HCT116 (cell line): ENCODE measurements at regions not wholly inside any gene's neighbourhood (a gene's known extent, or its start where the extent isn't known, plus 50 kb on each side); places are given as distances from the start of the nearest gene placed in this dataset.

Experiments used
- ATAC-seq: fragments of 200-7000 bp; cut with Tn5 transposase; 2 replicates; pipeline ENCODE4 v1.9.1; 2020; ENCODE audit warnings: mild to moderate bottlenecking, moderate library complexity
- BruUV-seq: library from RNA; stranded (reverse); fragments of 400-500 nt; replicated peaks from 2 replicates; lab custom pipeline; 2021; lab: Mats Ljungman, UMichigan
- CTCF ChIA-PET: fragments of 300-600 bp; sonication (Branson Sonifier 250); formaldehyde crosslinking; loops from one replicate; lab custom pipeline; 2021; ENCODE audit warnings: antibody characterized with exemption; lab: Charles Lee
- POLR2A ChIA-PET: fragments of 300-600, 350-600 bp; sonication (Branson Sonifier 250); formaldehyde crosslinking; loops from one replicate; lab custom pipeline; 2021; ENCODE audit warnings: antibody characterized with exemption; lab: Charles Lee
- RAD21 ChIA-PET, 2 experiments: fragments of 300-600 bp; sonication (Branson Sonifier 250); formaldehyde crosslinking; loops; one replicate each; lab custom pipeline; 2023; ENCODE audit warnings: low total read pairs in 2 of 2; ENCODE audit not compliant: uncharacterized antibody in 2 of 2, unreplicated experiment in 2 of 2, low non-redundant PET in 1 of 2; lab: Charles Lee
- DNase-seq: peaks from one replicate; pipeline ENCODE4 v3.0.0-alpha.2; 2010; ENCODE audit warnings: low read depth, low spot score
- H2AFZ ChIP-seq: fragments of 200-600 bp; shearing (Covaris generic), sonication (generic); 2 replicates; pipeline ENCODE4 v1.6.1; 2017; ENCODE audit warnings: low read depth, mixed run types, mixed read lengths, antibody characterized with exemption, low read length; ENCODE audit not compliant: poor library complexity, severe bottlenecking
- H3K27ac ChIP-seq: 2 replicates; pipeline ENCODE4 v1.5.1; 2012; ENCODE audit warnings: low read depth, low read length
- H3K27me3 ChIP-seq: fragments of 200-600 bp; sonication (generic); 2 replicates; pipeline ENCODE4 v1.6.1; 2016; ENCODE audit warnings: mixed run types, low read length, mixed read lengths; ENCODE audit not compliant: insufficient read depth
- H3K36me3 ChIP-seq, 2 experiments: fragments of 200-500 bp in 1 of 2; fragments of 200-600 bp in 1 of 2; sonication (Bioruptor generic) in 1 of 2; sonication (generic) in 1 of 2; 2 replicates each; pipeline versions ENCODE4 v1.5.1 to v1.6.1; 2014 to 2016; ENCODE audit warnings: low read length in 2 of 2, inconsistent platforms in 1 of 2, mixed read lengths in 1 of 2, mixed run types in 1 of 2; ENCODE audit not compliant: insufficient read depth in 2 of 2, control insufficient read depth in 1 of 2
- H3K4me1 ChIP-seq, 2 experiments: fragments of 200-600 bp in 1 of 2; sonication (generic) in 1 of 2; 2 replicates each; pipeline versions ENCODE4 v1.5.1 to v1.6.1; 2012 to 2017; ENCODE audit warnings: low read length in 2 of 2, inconsistent platforms in 1 of 2, mild to moderate bottlenecking in 1 of 2, mixed read lengths in 1 of 2, mixed run types in 1 of 2, moderate library complexity in 1 of 2; ENCODE audit not compliant: insufficient read depth in 2 of 2, control insufficient read depth in 1 of 2
- H3K4me2 ChIP-seq: fragments of 200-600 bp; sonication (generic); 2 replicates; pipeline ENCODE4 v1.6.1; 2017; ENCODE audit warnings: mixed run types, low read length, mixed read lengths
- H3K4me3 ChIP-seq, 2 experiments: fragments of 200-600 bp in 1 of 2; sonication (generic) in 1 of 2; replicated peaks in 1 of 2; 2 replicates each; pipeline ENCODE4 v1.5.1; 2011 to 2016; ENCODE audit warnings: low read length in 2 of 2, control low read depth in 1 of 2, low read depth in 1 of 2, mild to moderate bottlenecking in 1 of 2, mixed read lengths in 1 of 2, mixed run types in 1 of 2
- H3K79me2 ChIP-seq: fragments of 200-600 bp; sonication (generic); 2 replicates; pipeline ENCODE4 v1.6.1; 2017; ENCODE audit warnings: mild to moderate bottlenecking, mixed run types, low read length, moderate library complexity, mixed read lengths; ENCODE audit not compliant: insufficient read depth
- H3K9ac ChIP-seq: fragments of 200-600 bp; sonication (generic); 2 replicates; pipeline ENCODE4 v1.6.1; 2016; ENCODE audit warnings: low read length, mixed read lengths
- H3K9me2 ChIP-seq: fragments of 200-600 bp; sonication (generic), shearing (Covaris generic); 2 replicates; pipeline ENCODE4 v1.6.1; 2017; ENCODE audit warnings: mixed run types, mild to moderate bottlenecking, moderate library complexity; ENCODE audit not compliant: insufficient read depth
- H3K9me3 ChIP-seq, 2 experiments: fragments of 200-500 bp in 1 of 2; fragments of 200-600 bp in 1 of 2; sonication (Bioruptor generic) in 1 of 2; sonication (generic) in 1 of 2; 2 replicates each; pipeline ENCODE4 v1.6.1; 2014 to 2017; ENCODE audit warnings: low read length in 2 of 2, mixed read lengths in 2 of 2, inconsistent platforms in 1 of 2, low read depth in 1 of 2, mild to moderate bottlenecking in 1 of 2, mixed run types in 1 of 2, moderate library complexity in 1 of 2; ENCODE audit not compliant: control insufficient read depth in 1 of 2, insufficient read depth in 1 of 2
- H4K20me1 ChIP-seq: fragments of 200-600 bp; sonication (generic), shearing (Covaris generic); 2 replicates; pipeline ENCODE4 v1.6.1; 2017; ENCODE audit warnings: mixed run types, mild to moderate bottlenecking, moderate library complexity; ENCODE audit not compliant: insufficient read depth
- CBX3 ChIP-seq: IDR thresholded peaks from 2 replicates; pipeline ENCODE4 v1.6.1; 2012; ENCODE audit warnings: low read depth
- CEBPB ChIP-seq: IDR thresholded peaks from 2 replicates; pipeline ENCODE4 v1.6.1; 2012; ENCODE audit warnings: low read depth
- EGR1 ChIP-seq: IDR thresholded peaks from 2 replicates; pipeline ENCODE4 v1.6.1; 2012; ENCODE audit warnings: low read depth
- EZH2 ChIP-seq: fragments of 200-600 bp; sonication (generic); IDR thresholded peaks from 2 replicates; pipeline ENCODE4 v1.6.1; 2017; ENCODE audit warnings: antibody characterized with exemption, mixed run types
- EZH2phosphoT487 ChIP-seq: fragments of 200-600 bp; IDR thresholded peaks from 2 replicates; pipeline ENCODE4 v1.6.1; 2018; ENCODE audit warnings: antibody characterized with exemption, borderline replicate concordance
- FOSL1 ChIP-seq: IDR thresholded peaks from 2 replicates; pipeline ENCODE4 v1.6.1; 2012; ENCODE audit warnings: low read depth
- JUND ChIP-seq: IDR thresholded peaks from 2 replicates; pipeline ENCODE4 v1.6.1; 2012
- POLR2A ChIP-seq: IDR thresholded peaks from 2 replicates; pipeline ENCODE4 v1.7.0; 2011; ENCODE audit warnings: borderline replicate concordance; ENCODE audit not compliant: insufficient read depth, insufficient read length; ENCODE audit errors: extremely low read depth
- POLR2AphosphoS5 ChIP-seq: IDR thresholded peaks from 2 replicates; pipeline ENCODE4 v1.6.1; 2011; ENCODE audit warnings: mild to moderate bottlenecking, low read depth, low read length, moderate library complexity
- SIN3A ChIP-seq: IDR thresholded peaks from 2 replicates; pipeline ENCODE4 v1.6.1; 2012; ENCODE audit warnings: low read depth
- SP1 ChIP-seq: IDR thresholded peaks from 2 replicates; pipeline ENCODE4 v1.6.1; 2012; ENCODE audit warnings: low read depth
- SRF ChIP-seq: IDR thresholded peaks from 2 replicates; pipeline ENCODE4 v1.6.1; 2012; ENCODE audit warnings: low read depth
- TCF7L2 ChIP-seq: IDR thresholded peaks from 2 replicates; pipeline ENCODE4 v1.7.0; 2011; ENCODE audit warnings: borderline replicate concordance, inconsistent platforms; ENCODE audit not compliant: insufficient read depth, insufficient read length; ENCODE audit errors: extremely low read depth
- YY1 ChIP-seq: IDR thresholded peaks from 2 replicates; pipeline ENCODE4 v1.6.1; 2011; ENCODE audit warnings: low read length, low read depth, moderate library complexity, mild to moderate bottlenecking; ENCODE audit not compliant: insufficient replicate concordance; ENCODE audit errors: extremely low read depth
- ZNF274 ChIP-seq: fragments of 200-500 bp; sonication (Bioruptor generic); IDR thresholded peaks from 2 replicates; pipeline ENCODE4 v1.6.1; 2014; ENCODE audit warnings: mild to moderate bottlenecking, low read depth, low read length, inconsistent platforms
- intact Hi-C: fragments of 100-400 bp; cut with micrococcal nuclease; formaldehyde crosslinking; loops from 2 replicates; pipeline ENCODE4 v1.10.0; 2022
- TF ChIP-seq, protein P1 (sequence below): IDR thresholded peaks from 2 replicates; pipeline ENCODE4 v1.6.1; 2012
- TF ChIP-seq, protein P2 (sequence below), 3 experiments: fragments of 200-600 bp in 1 of 3; sonication (generic) in 1 of 3; IDR thresholded peaks in 2 of 3; conservative IDR thresholded peaks in 1 of 3; 2 replicates each; pipeline ENCODE4 v1.5.1; 2012 to 2017; ENCODE audit warnings: low read depth in 2 of 3, low read length in 2 of 3, antibody characterized with exemption in 1 of 3, borderline replicate concordance in 1 of 3, control low read depth in 1 of 3, mild to moderate bottlenecking in 1 of 3, mixed read lengths in 1 of 3, mixed run types in 1 of 3, moderate library complexity in 1 of 3; ENCODE audit not compliant: insufficient read depth in 1 of 3
- TF ChIP-seq, protein P3 (sequence below): IDR thresholded peaks from 2 replicates; pipeline ENCODE4 v1.6.1; 2011; ENCODE audit warnings: mild to moderate bottlenecking, low read length, moderate library complexity; ENCODE audit not compliant: insufficient replicate concordance; ENCODE audit errors: extremely low read depth

DNA sequence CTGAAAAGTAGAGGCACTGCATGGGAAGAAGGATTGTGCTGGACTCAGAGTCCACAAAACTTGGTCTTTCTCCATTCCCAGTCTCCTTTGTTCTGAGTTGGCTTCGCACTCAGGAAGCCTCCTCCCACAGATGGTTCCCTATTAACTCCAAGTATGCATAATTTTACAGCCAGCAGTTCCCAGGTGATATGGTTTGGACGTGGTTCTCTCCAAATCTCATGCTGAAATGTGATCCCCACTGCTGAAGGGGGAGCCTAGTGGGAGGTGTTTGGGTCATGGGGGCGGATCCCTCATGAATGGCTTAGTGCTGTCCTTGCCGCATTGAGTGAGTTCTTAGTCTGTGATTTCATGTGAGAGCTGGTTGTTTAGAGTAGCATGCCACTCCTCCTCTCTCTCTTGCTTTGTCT is 86.6 kb downstream of the FEM1C start (continued):
- TF ChIP-seq, protein P1, sequence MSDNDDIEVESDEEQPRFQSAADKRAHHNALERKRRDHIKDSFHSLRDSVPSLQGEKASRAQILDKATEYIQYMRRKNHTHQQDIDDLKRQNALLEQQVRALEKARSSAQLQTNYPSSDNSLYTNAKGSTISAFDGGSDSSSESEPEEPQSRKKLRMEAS: no peak
- TF ChIP-seq SP1: no peak

DNA sequence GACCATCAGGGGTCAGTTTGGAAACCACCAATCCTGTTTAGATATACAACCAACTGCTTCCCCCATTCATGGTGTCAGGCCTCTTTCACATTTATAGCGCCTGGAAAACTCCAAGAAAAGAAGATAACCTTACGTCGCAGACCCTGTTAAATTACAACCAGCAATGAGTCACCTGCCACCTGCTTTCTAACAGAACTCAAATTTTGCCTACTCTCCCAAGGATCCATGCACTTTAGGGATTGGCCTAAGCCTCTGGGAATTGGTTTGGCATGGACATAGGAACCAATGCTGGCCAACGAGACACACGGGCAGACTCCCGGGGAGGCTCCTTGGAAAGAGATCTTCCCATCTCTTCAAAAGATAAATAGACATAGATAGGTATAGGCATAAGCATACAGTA is 87.0 kb downstream of the FEM1C start:
- no peak overlapping the region for H2AFZ ChIP-seq
- ChIA-PET POLR2A (no interaction called here), RAD21 (no interaction called here), CTCF (no interaction called here)
- no peaks in the 10 kb centered on the region for H3K9me3 ChIP-seq
- H3K9ac ChIP-seq: no peak overlapping the region
- BruUV-seq: no TSS peak
- H3K27me3 ChIP-seq: no peaks in the 10 kb centered on the region
- DNase-seq (no peak), ATAC-seq (no peak)
- intact Hi-C loops: no loop called here
- TF ChIP-seq SIN3A (no peak), YY1 (no peak), POLR2A (no peak), JUND (no peak), POLR2AphosphoS5 (no peak), ZNF274 (no peak), TCF7L2 (no peak), FOSL1 (0 out of 2 replicates have a peak, but pooled peaks have one; percentile 2), CEBPB (no peak), SP1 (no peak), EGR1 (no peak), EZH2phosphoT487 (no peak), EZH2 (no peak), SRF (no peak), CBX3 (0 out of 2 replicates have a peak, but pooled peaks have one; percentile 9)
- TF ChIP-seq, protein P2, sequence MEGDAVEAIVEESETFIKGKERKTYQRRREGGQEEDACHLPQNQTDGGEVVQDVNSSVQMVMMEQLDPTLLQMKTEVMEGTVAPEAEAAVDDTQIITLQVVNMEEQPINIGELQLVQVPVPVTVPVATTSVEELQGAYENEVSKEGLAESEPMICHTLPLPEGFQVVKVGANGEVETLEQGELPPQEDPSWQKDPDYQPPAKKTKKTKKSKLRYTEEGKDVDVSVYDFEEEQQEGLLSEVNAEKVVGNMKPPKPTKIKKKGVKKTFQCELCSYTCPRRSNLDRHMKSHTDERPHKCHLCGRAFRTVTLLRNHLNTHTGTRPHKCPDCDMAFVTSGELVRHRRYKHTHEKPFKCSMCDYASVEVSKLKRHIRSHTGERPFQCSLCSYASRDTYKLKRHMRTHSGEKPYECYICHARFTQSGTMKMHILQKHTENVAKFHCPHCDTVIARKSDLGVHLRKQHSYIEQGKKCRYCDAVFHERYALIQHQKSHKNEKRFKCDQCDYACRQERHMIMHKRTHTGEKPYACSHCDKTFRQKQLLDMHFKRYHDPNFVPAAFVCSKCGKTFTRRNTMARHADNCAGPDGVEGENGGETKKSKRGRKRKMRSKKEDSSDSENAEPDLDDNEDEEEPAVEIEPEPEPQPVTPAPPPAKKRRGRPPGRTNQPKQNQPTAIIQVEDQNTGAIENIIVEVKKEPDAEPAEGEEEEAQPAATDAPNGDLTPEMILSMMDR (IDR thresholded peaks at IDR 0.05 in 2 of 3, conservative IDR thresholded peaks at IDR 0.05 in 1 of 3; ENCODE audit: borderline replicate concordance in 1 of 3, insufficient read depth in 1 of 3, low read depth in 2 of 3, low read length in 2 of 3): no peak
- TF ChIP-seq, protein P3, sequence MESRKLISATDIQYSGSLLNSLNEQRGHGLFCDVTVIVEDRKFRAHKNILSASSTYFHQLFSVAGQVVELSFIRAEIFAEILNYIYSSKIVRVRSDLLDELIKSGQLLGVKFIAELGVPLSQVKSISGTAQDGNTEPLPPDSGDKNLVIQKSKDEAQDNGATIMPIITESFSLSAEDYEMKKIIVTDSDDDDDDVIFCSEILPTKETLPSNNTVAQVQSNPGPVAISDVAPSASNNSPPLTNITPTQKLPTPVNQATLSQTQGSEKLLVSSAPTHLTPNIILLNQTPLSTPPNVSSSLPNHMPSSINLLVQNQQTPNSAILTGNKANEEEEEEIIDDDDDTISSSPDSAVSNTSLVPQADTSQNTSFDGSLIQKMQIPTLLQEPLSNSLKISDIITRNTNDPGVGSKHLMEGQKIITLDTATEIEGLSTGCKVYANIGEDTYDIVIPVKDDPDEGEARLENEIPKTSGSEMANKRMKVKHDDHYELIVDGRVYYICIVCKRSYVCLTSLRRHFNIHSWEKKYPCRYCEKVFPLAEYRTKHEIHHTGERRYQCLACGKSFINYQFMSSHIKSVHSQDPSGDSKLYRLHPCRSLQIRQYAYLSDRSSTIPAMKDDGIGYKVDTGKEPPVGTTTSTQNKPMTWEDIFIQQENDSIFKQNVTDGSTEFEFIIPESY: no peak
- peaks cover 22 to 76% of the 10 kb centered on the region in 2 experiments for H3K4me1 ChIP-seq
- H3K27ac ChIP-seq: no peak overlapping the region
- no peaks in the 10 kb centered on the region for H3K79me2 ChIP-seq
- H3K4me3 ChIP-seq: no peak overlapping the region
- H3K4me2 ChIP-seq: 0 out of 2 replicates have a peak overlapping the region, but pooled peaks have one; percentile 3
- H4K20me1 ChIP-seq: no peaks in the 10 kb centered on the region
- no peaks in the 10 kb centered on the region for H3K36me3 ChIP-seq
- H3K9me2 ChIP-seq: no peaks in the 10 kb centered on the region
